Mucosa of gallbladder (tissue), 1 donor: ENCODE measurements at regions not wholly inside any gene's neighbourhood (a gene's known extent, or its start where the extent isn't known, plus 50 kb on each side); places are given as distances from the start of the nearest gene placed in this dataset.
"Not testable (repeated sequence)": the region's sequence is repeated elsewhere in the genome, so short reads cannot be mapped to it uniquely, and the experiment has no call there.

Experiments
- DNase-seq: peaks from one replicate; pipeline ENCODE4 v3.0.0-alpha.2; 2020; ENCODE audit warnings: low spot score
- donor health status: DM: no; HTN: no; CAD: no.

DNA sequence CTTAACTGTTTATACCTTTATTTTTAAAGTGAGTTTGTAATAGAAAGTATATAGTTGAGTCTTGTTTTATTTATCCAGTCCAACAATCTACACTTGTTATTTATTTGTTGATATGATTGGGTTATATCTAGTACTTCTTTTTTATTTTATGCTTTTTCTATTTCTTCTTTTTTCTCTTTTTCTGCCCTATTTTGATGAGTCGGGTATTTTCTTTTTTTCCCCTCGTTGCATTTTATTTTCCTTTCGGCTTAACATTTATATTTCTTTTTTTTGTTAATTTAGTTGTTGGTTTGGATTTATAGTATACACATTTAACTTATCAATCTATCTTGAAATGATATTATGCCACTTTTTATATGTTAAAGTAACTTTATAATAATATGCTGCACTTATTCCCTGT is 111.7 kb upstream of the IZUMO3 start:
- no peak for DNase-seq

DNA sequence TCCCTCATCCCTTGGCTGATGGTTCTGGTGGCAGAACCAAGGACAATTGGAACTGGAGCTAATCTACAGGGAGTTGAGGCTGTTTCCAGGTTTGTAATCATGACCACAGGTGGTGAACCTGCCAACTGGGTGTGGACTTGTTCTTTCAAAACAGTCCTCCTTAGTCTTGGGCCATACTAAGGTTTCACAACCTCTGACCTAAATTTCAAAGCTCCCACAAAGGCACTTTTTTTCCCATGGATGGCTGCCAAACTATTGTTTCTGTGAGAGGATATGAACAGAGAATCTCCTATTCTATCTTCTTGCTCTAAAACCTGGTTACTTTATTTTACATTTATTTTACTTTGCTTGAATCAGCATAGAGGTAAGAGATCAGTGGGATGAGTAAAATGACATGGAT is 106.5 kb upstream of the IZUMO3 start:
- no peak for DNase-seq

DNA sequence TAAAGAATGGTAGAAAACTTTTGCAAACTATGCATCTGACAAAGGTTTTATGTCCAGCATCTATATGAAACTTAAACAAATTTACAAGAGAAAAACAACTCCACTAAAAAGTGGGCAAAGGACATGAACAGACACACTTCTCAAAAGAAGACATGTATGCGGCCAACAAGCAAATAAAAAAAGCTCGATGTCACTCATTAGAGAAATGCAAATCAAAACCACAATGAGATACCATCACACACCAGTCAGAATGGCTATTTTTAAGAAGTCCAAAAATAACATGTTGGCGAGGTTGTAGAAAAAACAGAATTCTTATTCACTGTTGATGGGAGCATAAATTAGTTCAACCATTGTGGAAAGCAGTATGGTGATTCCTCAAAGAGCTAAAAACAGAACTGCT is 83.1 kb upstream of the IZUMO3 start:
- DNase-seq = not testable (repeated sequence)

DNA sequence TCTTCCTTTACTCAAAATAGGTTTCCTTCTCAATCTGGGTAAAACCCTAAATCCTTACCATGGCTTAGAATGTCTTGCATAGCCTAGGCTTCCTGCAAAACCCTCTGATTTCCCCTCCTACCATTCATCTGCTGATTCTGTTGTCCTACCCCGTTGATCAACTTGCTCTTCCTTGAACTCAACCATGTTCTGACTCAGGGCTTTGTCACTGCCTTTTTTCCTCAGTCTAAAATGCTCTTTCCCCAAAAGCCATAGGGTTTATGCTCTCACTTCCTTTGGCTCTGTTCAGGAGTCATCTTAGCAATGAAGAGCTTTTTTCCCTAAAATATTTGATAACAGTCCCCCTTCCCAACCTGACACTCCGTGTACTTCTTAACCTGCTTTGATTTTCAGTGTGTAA is 79.4 kb upstream of the IZUMO3 start:
- DNase-seq = no peak

DNA sequence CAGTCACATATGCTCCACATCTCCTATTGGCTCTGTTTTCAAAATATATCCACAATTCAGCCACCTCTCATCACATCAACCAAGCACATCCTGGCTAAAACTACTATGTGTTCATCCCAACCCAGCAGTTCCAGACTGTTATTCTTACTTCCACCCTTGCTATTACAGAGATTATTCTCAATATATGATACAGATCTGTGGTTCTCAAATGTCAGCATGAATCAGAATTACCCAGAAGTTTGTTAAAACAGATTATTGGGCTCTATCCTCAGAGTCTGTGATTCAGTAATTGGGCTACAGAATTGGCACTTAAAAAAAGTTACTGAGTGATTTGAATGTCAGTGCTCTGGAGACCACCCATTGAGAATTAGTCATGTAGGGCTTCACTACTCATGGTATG is 78.8 kb upstream of the IZUMO3 start:
- DNase-seq = no peak

DNA sequence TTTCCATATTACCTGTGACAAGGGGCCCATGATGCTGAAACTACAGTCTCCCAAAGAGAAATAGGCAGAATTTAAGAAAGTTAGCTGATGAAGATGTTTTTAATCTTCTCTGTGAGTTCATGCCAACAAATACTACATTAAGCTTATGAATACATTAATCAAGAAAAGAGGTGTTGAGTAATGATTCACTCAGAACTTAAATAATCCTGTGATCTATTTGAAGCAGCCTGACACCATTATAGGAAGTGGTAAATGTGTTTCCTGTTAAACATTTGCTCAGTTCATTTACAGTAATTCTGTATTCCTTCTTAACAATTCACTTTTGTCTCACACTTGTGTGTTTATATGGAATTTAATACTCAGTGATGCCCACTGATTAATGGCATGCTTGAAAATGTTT is 75.0 kb upstream of the IZUMO3 start:
- DNase-seq = no peak

DNA sequence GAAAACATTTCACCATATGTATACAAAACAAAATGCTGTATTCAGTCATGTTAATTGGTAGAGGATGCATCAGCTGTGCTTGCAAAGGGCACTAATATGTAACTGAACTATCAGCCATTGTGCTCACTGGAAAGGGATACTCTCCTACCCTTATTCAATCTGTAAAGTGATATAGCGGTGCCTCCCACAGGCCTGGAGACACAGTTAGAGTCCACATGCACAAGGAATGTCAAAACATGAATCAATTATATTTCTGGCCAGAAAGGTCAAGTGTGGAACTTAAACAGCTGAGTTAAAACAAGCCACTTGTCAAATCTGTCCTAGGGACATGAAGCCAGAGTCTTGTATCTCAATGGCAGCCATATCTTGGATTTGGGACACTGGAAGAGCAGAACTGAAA is 71.2 kb upstream of the IZUMO3 start:
- DNase-seq = no peak

DNA sequence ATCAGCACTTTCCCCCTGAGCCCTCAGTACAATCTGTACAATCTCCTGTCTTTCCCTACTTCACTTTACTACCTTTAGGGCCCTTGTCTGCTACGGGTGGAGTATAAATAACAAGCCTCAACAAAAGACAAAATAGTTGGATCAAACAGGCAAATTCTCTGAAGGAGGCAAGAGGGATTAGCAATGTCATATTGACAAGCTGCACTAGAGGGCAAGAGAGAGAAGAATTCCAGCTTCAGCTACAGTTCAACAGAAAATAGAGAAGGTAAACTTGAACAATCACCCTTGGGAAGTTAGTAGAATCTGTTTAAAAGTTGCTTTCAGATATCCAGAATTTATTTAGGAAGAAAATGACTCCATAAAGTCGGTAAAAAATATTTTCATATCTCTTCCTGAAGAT is 68.4 kb upstream of the IZUMO3 start:
- no peak for DNase-seq

DNA sequence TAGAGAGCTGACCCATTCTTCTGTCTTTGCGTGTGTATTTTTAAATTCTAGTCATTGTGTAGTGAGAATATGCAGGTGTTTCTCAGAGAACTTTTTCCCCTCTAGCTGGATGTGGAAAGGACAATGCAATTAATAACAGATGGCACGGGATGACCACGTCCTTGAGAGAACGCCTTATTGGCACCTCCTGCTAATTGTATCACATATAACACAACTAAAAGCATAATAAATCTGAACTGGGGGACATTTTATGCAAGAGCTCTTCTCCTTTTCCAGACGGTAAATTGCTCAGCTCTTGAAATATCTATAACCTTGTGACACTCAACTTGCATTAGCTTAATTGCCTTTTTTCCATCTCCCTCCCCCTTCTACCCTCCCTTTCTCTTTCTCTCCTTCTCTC is 62.9 kb upstream of the IZUMO3 start:
- DNase-seq = no peak

DNA sequence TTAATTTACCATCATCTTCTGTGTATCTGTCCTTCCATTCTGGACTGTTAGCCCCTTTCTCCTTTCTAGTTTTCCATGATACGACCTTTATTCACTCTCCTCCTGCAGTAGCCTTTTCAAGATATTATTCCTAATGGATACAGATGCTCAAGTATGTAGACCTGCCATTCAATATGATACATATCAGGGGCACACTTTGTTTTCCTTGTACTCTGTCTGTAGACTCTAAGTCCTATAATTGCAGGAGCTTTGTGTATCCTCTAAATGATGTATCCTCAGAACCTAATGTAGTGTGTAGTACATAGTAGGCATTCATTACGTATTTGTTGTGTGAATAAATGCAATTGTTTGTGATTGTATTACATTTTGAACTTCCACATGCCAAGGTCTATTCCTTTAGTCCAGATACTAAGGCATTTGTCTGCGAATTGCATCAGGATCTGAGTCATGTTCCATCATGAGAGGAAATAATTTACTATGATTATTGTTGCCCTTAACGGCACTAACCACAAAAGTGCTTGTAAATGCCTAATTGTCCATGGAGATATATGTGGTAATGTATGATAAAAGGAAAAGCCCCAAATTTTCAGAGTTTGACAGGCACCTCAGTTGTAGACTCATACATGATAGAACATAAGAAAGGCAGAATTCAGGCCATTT is 57.1 kb upstream of the IZUMO3 start:
- no peak for DNase-seq
